AG08396 (cell line): ENCODE measurements at regions not wholly inside any gene's neighbourhood (a gene's known extent, or its start where the extent isn't known, plus 50 kb on each side); places are given as distances from the start of the nearest gene placed in this dataset.
"Not testable (repeated sequence)": the region's sequence is repeated elsewhere in the genome, so short reads cannot be mapped to it uniquely, and the experiment has no call there.

Experiments
- DNase-seq: peaks from one replicate; pipeline ENCODE4 v3.0.0; 2012; ENCODE audit warnings: low spot score, mixed read lengths

- DNase-seq: no peak
Observed at GRCh38 chr12:5264006-5264405, 167.9 kb upstream of the NTF3 start.

- no peak for DNase-seq
Observed at GRCh38 chr12:5267603-5268423, 164.1 kb upstream of the NTF3 start.

- DNase-seq: no peak
Observed at GRCh38 chr12:5268424-5269210, 163.3 kb upstream of the NTF3 start.

GRCh38 chr12:5269846-5270245 lies 162.1 kb upstream of the NTF3 start:
- DNase-seq: no peak

- no peak for DNase-seq
Observed at GRCh38 chr12:5272018-5272785, 159.7 kb upstream of the NTF3 start.

- no peak for DNase-seq
Observed at GRCh38 chr12:5273709-5274108, 158.2 kb upstream of the NTF3 start.

GRCh38 chr12:5276327-5276880 lies 155.5 kb upstream of the NTF3 start:
- no peak for DNase-seq

GRCh38 chr12:5280086-5280485 lies 151.8 kb upstream of the NTF3 start:
- DNase-seq: no peak

GRCh38 chr12:5290368-5290767 lies 141.5 kb upstream of the NTF3 start:
- not testable (repeated sequence) for DNase-seq

GRCh38 chr12:5292651-5293050 lies 139.3 kb upstream of the NTF3 start:
- DNase-seq: no peak

GRCh38 chr12:5293773-5294172 lies 138.1 kb upstream of the NTF3 start:
- no peak for DNase-seq

- no peak for DNase-seq
Observed at GRCh38 chr12:5294274-5295070, 137.4 kb upstream of the NTF3 start.

- DNase-seq: peak; percentile 25
Observed at GRCh38 chr12:5295151-5295550, 136.8 kb upstream of the NTF3 start.

GRCh38 chr12:5295996-5296395 lies 135.9 kb upstream of the NTF3 start:
- no peak for DNase-seq

GRCh38 chr12:5301539-5301938 lies 130.4 kb upstream of the NTF3 start:
- no peak for DNase-seq

GRCh38 chr12:5305425-5305824 lies 126.5 kb upstream of the NTF3 start:
- no peak for DNase-seq

GRCh38 chr12:5305886-5306545 lies 125.9 kb upstream of the NTF3 start:
- DNase-seq: no peak

- no peak for DNase-seq
Observed at GRCh38 chr12:5307065-5307464, 124.8 kb upstream of the NTF3 start.

- no peak for DNase-seq
Observed at GRCh38 chr12:5308216-5308615, 123.7 kb upstream of the NTF3 start.

GRCh38 chr12:5308996-5309395 lies 122.9 kb upstream of the NTF3 start:
- no peak for DNase-seq

- no peak for DNase-seq
Observed at GRCh38 chr12:5309654-5310053, 122.3 kb upstream of the NTF3 start.
